Calu3 (cell line): ENCODE measurements at regions not wholly inside any gene's neighbourhood (a gene's known extent, or its start where the extent isn't known, plus 50 kb on each side); places are given as distances from the start of the nearest gene placed in this dataset.
A peak's percentile ranks its signal among the peaks of the same experiment; 100 is the strongest.
"Not testable (repeated sequence)": the region's sequence is repeated elsewhere in the genome, so short reads cannot be mapped to it uniquely, and the experiment has no call there.

Experiments used
- BruUV-seq: library from RNA; stranded (reverse); fragments of 400-500 nt; replicated peaks from 2 replicates; lab custom pipeline; 2021; lab: Mats Ljungman, UMichigan
- CTCF ChIA-PET: fragments of 300-600 bp; sonication (Branson Sonifier 250); formaldehyde crosslinking; loops from one replicate; lab custom pipeline; 2022; ENCODE audit warnings: antibody characterized with exemption; lab: Charles Lee
- DNase-seq: peaks from one replicate; pipeline ENCODE4 v3.0.0; 2022
- H3K27ac Mint-ChIP-seq: one replicate; pipeline ENCODE4 v1.8.0; 2022; ENCODE audit warnings: mixed read lengths; ENCODE audit not compliant: unreplicated experiment
- H3K27me3 Mint-ChIP-seq: one replicate; pipeline ENCODE4 v1.8.0; 2022; ENCODE audit warnings: mixed read lengths; ENCODE audit not compliant: unreplicated experiment
- H3K36me3 Mint-ChIP-seq: one replicate; pipeline ENCODE4 v1.8.0; 2022; ENCODE audit warnings: mild to moderate bottlenecking, moderate library complexity, mixed read lengths; ENCODE audit not compliant: insufficient read depth, unreplicated experiment
- H3K4me1 Mint-ChIP-seq: one replicate; pipeline ENCODE4 v1.8.0; 2022; ENCODE audit warnings: mild to moderate bottlenecking, low read depth, mixed read lengths; ENCODE audit not compliant: unreplicated experiment
- H3K4me3 Mint-ChIP-seq: one replicate; pipeline ENCODE4 v1.8.0; 2022; ENCODE audit warnings: mild to moderate bottlenecking, low read depth, moderate library complexity, mixed read lengths; ENCODE audit not compliant: unreplicated experiment
- H3K9me3 Mint-ChIP-seq: one replicate; pipeline ENCODE4 v1.8.0; 2022; ENCODE audit warnings: low read depth, mixed read lengths; ENCODE audit not compliant: unreplicated experiment
- intact Hi-C: fragments of 100-400 bp; cut with micrococcal nuclease; formaldehyde crosslinking; loops from one replicate; pipeline ENCODE4 v1.10.0; 2022; ENCODE audit not compliant: unreplicated experiment
- TF ChIP-seq, protein P1 (sequence below): fragments of 200-600 bp; IDR thresholded peaks from one replicate; pipeline ENCODE4 v1.8.0; 2022; ENCODE audit warnings: antibody characterized with exemption; ENCODE audit not compliant: unreplicated experiment

GRCh38 chr9:31045810-31046209, 1338.6 kb upstream of the ACO1 start:
- no peaks in the 10 kb centered on the region for H3K9me3 Mint-ChIP-seq
- BruUV-seq: no TSS peak
- H3K36me3 Mint-ChIP-seq: no peaks in the 10 kb centered on the region
- TF ChIP-seq, protein P1, sequence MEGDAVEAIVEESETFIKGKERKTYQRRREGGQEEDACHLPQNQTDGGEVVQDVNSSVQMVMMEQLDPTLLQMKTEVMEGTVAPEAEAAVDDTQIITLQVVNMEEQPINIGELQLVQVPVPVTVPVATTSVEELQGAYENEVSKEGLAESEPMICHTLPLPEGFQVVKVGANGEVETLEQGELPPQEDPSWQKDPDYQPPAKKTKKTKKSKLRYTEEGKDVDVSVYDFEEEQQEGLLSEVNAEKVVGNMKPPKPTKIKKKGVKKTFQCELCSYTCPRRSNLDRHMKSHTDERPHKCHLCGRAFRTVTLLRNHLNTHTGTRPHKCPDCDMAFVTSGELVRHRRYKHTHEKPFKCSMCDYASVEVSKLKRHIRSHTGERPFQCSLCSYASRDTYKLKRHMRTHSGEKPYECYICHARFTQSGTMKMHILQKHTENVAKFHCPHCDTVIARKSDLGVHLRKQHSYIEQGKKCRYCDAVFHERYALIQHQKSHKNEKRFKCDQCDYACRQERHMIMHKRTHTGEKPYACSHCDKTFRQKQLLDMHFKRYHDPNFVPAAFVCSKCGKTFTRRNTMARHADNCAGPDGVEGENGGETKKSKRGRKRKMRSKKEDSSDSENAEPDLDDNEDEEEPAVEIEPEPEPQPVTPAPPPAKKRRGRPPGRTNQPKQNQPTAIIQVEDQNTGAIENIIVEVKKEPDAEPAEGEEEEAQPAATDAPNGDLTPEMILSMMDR: no peak
- peaks cover 23% of the 10 kb centered on the region for H3K4me1 Mint-ChIP-seq
- H3K27me3 Mint-ChIP-seq: no peaks in the 10 kb centered on the region
- peak; percentile 16 for DNase-seq
- intact Hi-C loops: loop anchor here (5.0 kb wide), 2 partner anchors 49 to 56 kb away; no protein-coding TSS in a partner anchor
- CTCF ChIA-PET: no interaction called here
- no peak overlapping the region for H3K27ac Mint-ChIP-seq
- no peak overlapping the region for H3K4me3 Mint-ChIP-seq

DNA sequence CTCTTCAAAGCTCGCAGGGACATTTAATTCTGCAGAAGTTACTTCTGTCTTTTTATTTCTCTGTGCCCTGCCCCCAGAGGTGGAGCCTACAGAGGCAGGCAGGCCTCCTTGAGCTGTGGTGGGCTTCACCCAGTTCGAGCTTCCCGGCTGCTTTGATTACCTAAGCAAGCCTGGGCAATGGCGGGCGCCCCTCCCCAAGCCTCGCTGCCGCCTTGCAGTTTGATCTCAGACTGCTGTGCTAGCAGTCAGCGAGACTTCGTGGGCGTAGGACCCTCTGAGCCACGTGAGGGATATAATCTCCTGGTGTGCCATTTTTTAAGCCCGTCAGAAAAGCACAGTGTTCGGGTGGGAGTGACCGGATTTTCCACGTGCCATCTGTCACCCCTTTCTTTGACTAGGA, 1322.9 kb upstream of the ACO1 start:
- H3K4me1 Mint-ChIP-seq, intact Hi-C loops, H3K4me3 Mint-ChIP-seq, H3K27me3 Mint-ChIP-seq, BruUV-seq, H3K27ac Mint-ChIP-seq, H3K36me3 Mint-ChIP-seq, CTCF ChIA-PET, DNase-seq, H3K9me3 Mint-ChIP-seq: not testable (repeated sequence)

GRCh38 chr9:31065691-31066090, 1318.8 kb upstream of the ACO1 start:
- H3K27me3 Mint-ChIP-seq: no peaks in the 10 kb centered on the region
- CTCF ChIA-PET: no interaction called here
- TF ChIP-seq, protein P1: no peak
- H3K27ac Mint-ChIP-seq: no peak overlapping the region
- no TSS peak for BruUV-seq
- intact Hi-C loops: no loop called here
- no peaks in the 10 kb centered on the region for H3K36me3 Mint-ChIP-seq
- no peaks in the 10 kb centered on the region for H3K9me3 Mint-ChIP-seq
- H3K4me3 Mint-ChIP-seq: no peak overlapping the region
- no peaks in the 10 kb centered on the region for H3K4me1 Mint-ChIP-seq
- DNase-seq: no peak

DNA sequence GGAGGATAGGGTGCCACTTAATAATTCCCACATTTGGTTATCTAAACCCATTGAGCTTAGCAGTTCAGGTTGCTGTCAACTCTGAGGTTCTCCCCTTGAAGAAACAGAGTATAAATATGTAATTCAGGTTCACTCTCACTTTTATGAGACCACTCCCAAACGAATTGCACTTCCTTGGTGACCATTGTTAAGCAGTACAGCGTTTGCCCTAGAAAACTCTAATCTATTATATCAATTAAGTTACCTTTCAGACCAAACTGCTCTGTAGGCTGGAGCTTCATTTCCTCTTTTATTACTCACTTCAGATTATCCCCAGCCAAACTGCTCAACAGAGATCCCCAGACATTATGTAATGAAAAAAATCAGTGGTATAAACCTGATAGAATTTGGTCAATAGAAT, 1317.0 kb upstream of the ACO1 start:
- TF ChIP-seq, protein P1: no peak
- no peaks in the 10 kb centered on the region for H3K4me1 Mint-ChIP-seq
- no peak for DNase-seq
- H3K27ac Mint-ChIP-seq: no peak overlapping the region
- no peak overlapping the region for H3K4me3 Mint-ChIP-seq
- H3K36me3 Mint-ChIP-seq: no peaks in the 10 kb centered on the region
- no TSS peak for BruUV-seq
- intact Hi-C loops: no loop called here
- H3K9me3 Mint-ChIP-seq: no peaks in the 10 kb centered on the region
- CTCF ChIA-PET: no interaction called here
- H3K27me3 Mint-ChIP-seq: no peaks in the 10 kb centered on the region

- Mint-ChIP-seq H3K36me3 (no peaks in the 10 kb centered on the region), H3K4me3 (no peak overlapping the region), H3K4me1 (no peaks in the 10 kb centered on the region), H3K9me3 (no peaks in the 10 kb centered on the region), H3K27me3 (no peaks in the 10 kb centered on the region), H3K27ac (no peak overlapping the region)
- no peak for DNase-seq
- CTCF ChIA-PET: no interaction called here
- intact Hi-C loops: no loop called here
- TF ChIP-seq, protein P1: no peak
- BruUV-seq: no TSS peak
Measured at GRCh38 chr9:31071606-31072286, 1312.7 kb upstream of the ACO1 start.
